HEK293 (cell line): ENCODE measurements at regions not wholly inside any gene's neighbourhood (a gene's known extent, or its start where the extent isn't known, plus 50 kb on each side); places are given as distances from the start of the nearest gene placed in this dataset.

Experiments used
- CTCF ChIA-PET: fragments of 350-600 bp; formaldehyde crosslinking; extraction: SDS; loops from one replicate; lab custom pipeline; 2021; ENCODE audit warnings: antibody characterized with exemption; lab: Yijun Ruan, JAX
- POLR2A ChIA-PET: fragments of 300-600 bp; formaldehyde crosslinking; extraction: SDS; loops from one replicate; lab custom pipeline; 2020; ENCODE audit warnings: antibody characterized with exemption, inconsistent platforms; lab: Yijun Ruan, JAX
- H3K27ac ChIP-seq: fragments of 200-500 bp; sonication (Bioruptor generic); 2 replicates; pipeline ENCODE4 v1.5.1; 2014; ENCODE audit warnings: low read depth, low read length, control low read depth, inconsistent platforms; ENCODE audit errors: extremely low read depth
- H3K36me3 ChIP-seq, 2 experiments: fragments of 200-500 bp in 1 of 2; sonication (Bioruptor generic) in 1 of 2; 1 replicate in 1 of 2; 2 replicates in 1 of 2; pipeline ENCODE4 v1.5.1; 2014 to 2017; ENCODE audit warnings: inconsistent platforms in 2 of 2, low read length in 2 of 2; ENCODE audit not compliant: control insufficient read depth in 2 of 2, insufficient read depth in 1 of 2
- H3K4me1 ChIP-seq: fragments of 200-500 bp; sonication (Bioruptor generic); 2 replicates; pipeline ENCODE4 v1.5.1; 2014; ENCODE audit warnings: mild to moderate bottlenecking, low read length, inconsistent platforms; ENCODE audit not compliant: control insufficient read depth, insufficient read depth
- H3K4me3 ChIP-seq: 2 replicates; pipeline ENCODE4 v1.5.1; 2011; ENCODE audit warnings: low read depth, mild to moderate bottlenecking, control low read depth, low read length, moderate library complexity
- H3K9me3 ChIP-seq: fragments of 200-500 bp; sonication (Bioruptor generic); 2 replicates; pipeline ENCODE4 v1.5.1; 2014; ENCODE audit warnings: low read depth, low read length, inconsistent platforms; ENCODE audit not compliant: control insufficient read depth, insufficient read depth
- BCL11A ChIP-seq: fragments of 450-650 bp; formaldehyde crosslinking; IDR thresholded peaks from 2 replicates; pipeline ENCODE4 v1.5.1; 2016; ENCODE audit warnings: low read depth, missing biosample characterization, missing genetic modification characterization
- EGR2 ChIP-seq: fragments of 450-650 bp; formaldehyde crosslinking; IDR thresholded peaks from 2 replicates; pipeline ENCODE4 v1.5.1; 2016; ENCODE audit warnings: low read depth, missing biosample characterization, missing genetic modification characterization
- GFI1B ChIP-seq: fragments of 450-650 bp; formaldehyde crosslinking; IDR thresholded peaks from 2 replicates; pipeline ENCODE4 v1.5.1; 2016; ENCODE audit warnings: missing biosample characterization, missing genetic modification characterization
- KLF8 ChIP-seq: fragments of 450-650 bp; formaldehyde crosslinking; IDR thresholded peaks from 2 replicates; pipeline ENCODE4 v1.5.1; 2016; ENCODE audit warnings: missing biosample characterization, missing genetic modification characterization
- TRIM28 ChIP-seq: IDR thresholded peaks from 2 replicates; pipeline ENCODE4 v1.6.1; 2011; ENCODE audit warnings: low read length, control low read depth, borderline replicate concordance
- WT1 ChIP-seq: fragments of 450-650 bp; formaldehyde crosslinking; IDR thresholded peaks from 2 replicates; pipeline ENCODE4 v1.5.1; 2016; ENCODE audit warnings: missing biosample characterization, missing genetic modification characterization
- ZBTB48 ChIP-seq: fragments of 450-650 bp; formaldehyde crosslinking; IDR thresholded peaks from 2 replicates; pipeline ENCODE4 v1.5.1; 2016; ENCODE audit warnings: missing biosample characterization, missing genetic modification characterization
- ZNF10 ChIP-seq: fragments of 450-650 bp; formaldehyde crosslinking; IDR thresholded peaks from 2 replicates; pipeline ENCODE4 v1.5.1; 2017; ENCODE audit warnings: missing biosample characterization, missing genetic modification characterization
- ZNF140 ChIP-seq: fragments of 450-650 bp; formaldehyde crosslinking; IDR thresholded peaks from 2 replicates; pipeline ENCODE4 v1.5.1; 2016; ENCODE audit warnings: missing biosample characterization, missing genetic modification characterization
- ZNF18 ChIP-seq: fragments of 450-650 bp; formaldehyde crosslinking; IDR thresholded peaks from 2 replicates; pipeline ENCODE4 v1.5.1; 2016; ENCODE audit warnings: missing biosample characterization, missing genetic modification characterization
- ZNF266 ChIP-seq: fragments of 450-650 bp; formaldehyde crosslinking; IDR thresholded peaks from 2 replicates; pipeline ENCODE4 v1.5.1; 2016; ENCODE audit warnings: missing biosample characterization, missing genetic modification characterization, low read depth
- ZNF292 ChIP-seq: fragments of 450-650 bp; formaldehyde crosslinking; IDR thresholded peaks from 2 replicates; pipeline ENCODE4 v1.5.1; 2016; ENCODE audit warnings: low read depth, missing biosample characterization, missing genetic modification characterization, borderline replicate concordance
- ZNF341 ChIP-seq: fragments of 450-650 bp; formaldehyde crosslinking; IDR thresholded peaks from 2 replicates; pipeline ENCODE4; 2016; ENCODE audit warnings: low read depth, missing biosample characterization, missing genetic modification characterization
- ZNF404 ChIP-seq: fragments of 450-650 bp; formaldehyde crosslinking; IDR thresholded peaks from 2 replicates; pipeline ENCODE4 v1.5.1; 2017; ENCODE audit warnings: missing biosample characterization, missing genetic modification characterization
- ZNF426 ChIP-seq: fragments of 450-650 bp; formaldehyde crosslinking; IDR thresholded peaks from 2 replicates; pipeline ENCODE4 v1.5.1; 2017; ENCODE audit warnings: missing biosample characterization, missing genetic modification characterization, mild to moderate bottlenecking, inconsistent platforms, moderate library complexity
- ZNF433 ChIP-seq: fragments of 450-650 bp; formaldehyde crosslinking; IDR thresholded peaks from 2 replicates; pipeline ENCODE4 v1.5.1; 2016; ENCODE audit warnings: missing biosample characterization, missing genetic modification characterization, low read depth
- ZNF48 ChIP-seq: fragments of 450-650 bp; formaldehyde crosslinking; IDR thresholded peaks from 2 replicates; pipeline ENCODE4 v1.5.1; 2016; ENCODE audit warnings: missing biosample characterization, missing genetic modification characterization
- ZNF510 ChIP-seq: fragments of 450-650 bp; formaldehyde crosslinking; IDR thresholded peaks from 2 replicates; pipeline ENCODE4 v1.5.1; 2018; ENCODE audit warnings: mild to moderate bottlenecking, missing genetic modification characterization, missing biosample characterization; ENCODE audit not compliant: insufficient replicate concordance
- ZNF530 ChIP-seq: fragments of 450-650 bp; formaldehyde crosslinking; IDR thresholded peaks from 2 replicates; pipeline ENCODE4 v1.5.1; 2016; ENCODE audit warnings: low read depth, missing biosample characterization, missing genetic modification characterization
- ZNF555 ChIP-seq: fragments of 450-650 bp; formaldehyde crosslinking; conservative IDR thresholded peaks from 2 replicates; pipeline ENCODE4 v1.5.1; 2017; ENCODE audit warnings: missing biosample characterization, mild to moderate bottlenecking, missing genetic modification characterization, inconsistent platforms
- ZSCAN16 ChIP-seq: fragments of 450-650 bp; formaldehyde crosslinking; IDR thresholded peaks from 2 replicates; pipeline ENCODE4 v1.5.1; 2016; ENCODE audit warnings: missing biosample characterization, missing genetic modification characterization
- TF ChIP-seq, protein P1 (sequence below): fragments of 450-650 bp; formaldehyde crosslinking; IDR thresholded peaks from 2 replicates; pipeline ENCODE4 v1.5.1; 2016; ENCODE audit warnings: missing biosample characterization, missing genetic modification characterization
- TF ChIP-seq, protein P2 (sequence below): fragments of 450-650 bp; formaldehyde crosslinking; IDR thresholded peaks from 2 replicates; pipeline ENCODE4 v1.5.1; 2016; ENCODE audit warnings: missing biosample characterization, missing genetic modification characterization
- TF ChIP-seq, protein P3 (sequence below): fragments of 450-650 bp; formaldehyde crosslinking; IDR thresholded peaks from 2 replicates; pipeline ENCODE4 v1.5.1; 2016; ENCODE audit warnings: missing biosample characterization, missing genetic modification characterization, borderline replicate concordance

GRCh38 chrX:149274516-149275105 lies 230.5 kb downstream of the IDS start:
- no peaks in the 10 kb centered on the region for H3K9me3 ChIP-seq
- no peak overlapping the region for H3K27ac ChIP-seq
- no peaks in the 10 kb centered on the region for H3K36me3 ChIP-seq
- ChIA-PET POLR2A (no interaction called here), CTCF (no interaction called here)
- H3K4me3 ChIP-seq = no peak overlapping the region
- no peaks in the 10 kb centered on the region for H3K4me1 ChIP-seq
- TF ChIP-seq, protein P1, sequence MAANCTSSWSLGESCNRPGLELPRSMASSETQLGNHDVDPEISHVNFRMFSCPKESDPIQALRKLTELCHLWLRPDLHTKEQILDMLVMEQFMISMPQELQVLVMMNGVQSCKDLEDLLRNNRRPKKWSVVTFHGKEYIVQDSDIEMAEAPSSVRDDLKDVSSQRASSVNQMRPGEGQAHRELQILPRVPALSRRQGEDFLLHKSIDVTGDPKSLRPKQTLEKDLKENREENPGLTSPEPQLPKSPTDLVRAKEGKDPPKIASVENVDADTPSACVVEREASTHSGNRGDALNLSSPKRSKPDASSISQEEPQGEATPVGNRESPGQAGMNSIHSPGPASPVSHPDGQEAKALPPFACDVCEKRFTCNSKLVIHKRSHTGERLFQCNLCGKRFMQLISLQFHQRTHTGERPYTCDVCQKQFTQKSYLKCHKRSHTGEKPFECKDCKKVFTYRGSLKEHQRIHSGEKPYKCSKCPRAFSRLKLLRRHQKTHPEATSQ (tag by site-specific recombination) = no peak
- TF ChIP-seq, protein P2, sequence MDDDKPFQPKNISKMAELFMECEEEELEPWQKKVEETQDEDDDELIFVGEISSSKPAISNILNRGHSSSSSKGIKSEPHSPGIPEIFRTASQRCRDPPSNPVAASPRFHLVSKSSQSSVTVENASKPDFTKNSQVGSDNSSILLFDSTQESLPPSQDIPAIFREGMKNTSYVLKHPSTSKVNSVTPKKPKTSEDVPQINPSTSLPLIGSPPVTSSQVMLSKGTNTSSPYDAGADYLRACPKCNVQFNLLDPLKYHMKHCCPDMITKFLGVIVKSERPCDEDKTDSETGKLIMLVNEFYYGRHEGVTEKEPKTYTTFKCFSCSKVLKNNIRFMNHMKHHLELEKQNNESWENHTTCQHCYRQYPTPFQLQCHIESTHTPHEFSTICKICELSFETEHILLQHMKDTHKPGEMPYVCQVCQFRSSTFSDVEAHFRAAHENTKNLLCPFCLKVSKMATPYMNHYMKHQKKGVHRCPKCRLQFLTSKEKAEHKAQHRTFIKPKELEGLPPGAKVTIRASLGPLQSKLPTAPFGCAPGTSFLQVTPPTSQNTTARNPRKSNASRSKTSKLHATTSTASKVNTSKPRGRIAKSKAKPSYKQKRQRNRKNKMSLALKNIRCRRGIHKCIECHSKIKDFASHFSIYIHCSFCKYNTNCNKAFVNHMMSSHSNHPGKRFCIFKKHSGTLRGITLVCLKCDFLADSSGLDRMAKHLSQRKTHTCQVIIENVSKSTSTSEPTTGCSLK (tag by site-specific recombination) = no peak
- no peak for TF ChIP-seq KLF8
- no peak for TF ChIP-seq ZNF48 (tag by site-specific recombination)
- no peak for TF ChIP-seq TRIM28
- no peak for TF ChIP-seq EGR2

DNA sequence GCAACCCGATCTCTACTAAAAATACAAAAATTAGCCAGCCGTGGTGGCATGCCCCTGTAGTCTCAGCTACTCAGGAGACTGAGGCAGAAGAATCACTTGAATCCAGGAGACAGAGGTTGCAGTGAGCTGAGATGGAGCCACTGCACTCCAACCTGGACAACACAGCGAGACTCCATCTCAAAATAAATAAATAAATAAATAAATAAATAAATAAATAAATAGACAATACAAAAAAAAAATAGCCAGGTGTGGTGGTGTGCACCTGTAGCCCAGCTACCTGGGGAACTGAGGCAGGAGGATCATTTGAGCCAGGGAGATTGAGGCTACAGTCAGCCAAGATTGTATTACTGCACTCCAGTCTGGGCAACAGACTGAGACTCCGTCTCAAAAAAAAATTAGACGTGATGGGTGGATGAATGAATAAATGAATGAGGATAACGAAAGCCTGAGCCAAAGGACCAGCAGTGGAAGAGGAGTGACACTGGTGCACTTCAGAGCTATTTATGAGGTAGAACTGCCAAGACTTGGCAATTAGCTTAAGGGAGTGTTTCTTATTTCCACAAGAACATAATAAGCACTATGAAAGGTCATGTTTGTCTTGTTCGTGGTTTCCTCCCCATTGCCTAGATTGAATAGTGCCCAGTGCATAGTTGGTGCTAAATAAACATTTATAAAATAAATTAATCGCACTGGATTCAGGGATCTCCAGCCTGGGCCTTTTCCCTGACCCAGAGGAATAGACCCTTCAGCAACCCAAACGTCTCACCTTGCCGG lies 232.2 kb downstream of the IDS start:
- Histone ChIP-seq H3K9me3 (no peaks in the 10 kb centered on the region), H3K36me3 (no peaks in the 10 kb centered on the region), H3K4me3 (no peak overlapping the region), H3K27ac (no peak overlapping the region), H3K4me1 (no peaks in the 10 kb centered on the region)
- CTCF ChIA-PET = interaction anchor here (0.5 to 0.7 kb wide), 3 partner anchors 14 to 1227 kb away, joined by 3 read pairs; no protein-coding TSS in a partner anchor
- POLR2A ChIA-PET = no interaction called here
- no peak for TF ChIP-seq ZNF530 (tag by site-specific recombination)
- TF ChIP-seq ZNF433 (tag by site-specific recombination) = peak; percentile 65; the same call in 1 of the 2 replicates
- TF ChIP-seq ZNF341 (tag by site-specific recombination) = peak; percentile 16; the same call in 1 of the 2 replicates
- TF ChIP-seq ZNF426 (tag by site-specific recombination) = peak; percentile 62
- TF ChIP-seq GFI1B (tag by site-specific recombination) = 0 out of 2 replicates have a peak, but pooled peaks have one; percentile 41
- TF ChIP-seq ZNF292 (tag by site-specific recombination) = 0 out of 2 replicates have a peak, but pooled peaks have one; percentile 26
- TF ChIP-seq ZNF555 (tag by site-specific recombination) = peak; percentile 67
- TF ChIP-seq ZNF140 (tag by site-specific recombination) = peak; percentile 91
- TF ChIP-seq ZNF266 (tag by site-specific recombination) = peak; percentile 82
- no peak for TF ChIP-seq ZNF10 (tag by site-specific recombination)
- TF ChIP-seq ZNF18 (tag by site-specific recombination) = 0 out of 2 replicates have a peak, but pooled peaks have one; percentile 34
- no peak for TF ChIP-seq ZSCAN16
- no peak for TF ChIP-seq ZBTB48 (tag by site-specific recombination)
- TF ChIP-seq, protein P3, sequence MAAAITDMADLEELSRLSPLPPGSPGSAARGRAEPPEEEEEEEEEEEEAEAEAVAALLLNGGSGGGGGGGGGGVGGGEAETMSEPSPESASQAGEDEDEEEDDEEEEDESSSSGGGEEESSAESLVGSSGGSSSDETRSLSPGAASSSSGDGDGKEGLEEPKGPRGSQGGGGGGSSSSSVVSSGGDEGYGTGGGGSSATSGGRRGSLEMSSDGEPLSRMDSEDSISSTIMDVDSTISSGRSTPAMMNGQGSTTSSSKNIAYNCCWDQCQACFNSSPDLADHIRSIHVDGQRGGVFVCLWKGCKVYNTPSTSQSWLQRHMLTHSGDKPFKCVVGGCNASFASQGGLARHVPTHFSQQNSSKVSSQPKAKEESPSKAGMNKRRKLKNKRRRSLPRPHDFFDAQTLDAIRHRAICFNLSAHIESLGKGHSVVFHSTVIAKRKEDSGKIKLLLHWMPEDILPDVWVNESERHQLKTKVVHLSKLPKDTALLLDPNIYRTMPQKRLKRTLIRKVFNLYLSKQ (tag by site-specific recombination) = peak; percentile 63; the same call in 1 of the 2 replicates
- TF ChIP-seq WT1 (tag by site-specific recombination) = peak; percentile 88
- TF ChIP-seq ZNF404 = 0 out of 2 replicates have a peak, but pooled peaks have one; percentile 13
- TF ChIP-seq BCL11A (tag by site-specific recombination) = no peak
- peak; percentile 74 for TF ChIP-seq ZNF510
